HEK293 (cell line): ENCODE measurements at regions not wholly inside any gene's neighbourhood (a gene's known extent, or its start where the extent isn't known, plus 50 kb on each side); places are given as distances from the start of the nearest gene placed in this dataset.

ENCODE experiments used
- CTCF ChIA-PET: fragments of 350-600 bp; formaldehyde crosslinking; extraction: SDS; loops from one replicate; lab custom pipeline; 2021; ENCODE audit warnings: antibody characterized with exemption; lab: Yijun Ruan, JAX
- POLR2A ChIA-PET: fragments of 300-600 bp; formaldehyde crosslinking; extraction: SDS; loops from one replicate; lab custom pipeline; 2020; ENCODE audit warnings: antibody characterized with exemption, inconsistent platforms; lab: Yijun Ruan, JAX
- H3K27ac ChIP-seq: fragments of 200-500 bp; sonication (Bioruptor generic); 2 replicates; pipeline ENCODE4 v1.5.1; 2014; ENCODE audit warnings: low read depth, low read length, control low read depth, inconsistent platforms; ENCODE audit errors: extremely low read depth
- H3K36me3 ChIP-seq, 2 experiments: fragments of 200-500 bp in 1 of 2; sonication (Bioruptor generic) in 1 of 2; 1 replicate in 1 of 2; 2 replicates in 1 of 2; pipeline ENCODE4 v1.5.1; 2014 to 2017; ENCODE audit warnings: inconsistent platforms in 2 of 2, low read length in 2 of 2; ENCODE audit not compliant: control insufficient read depth in 2 of 2, insufficient read depth in 1 of 2
- H3K4me1 ChIP-seq: fragments of 200-500 bp; sonication (Bioruptor generic); 2 replicates; pipeline ENCODE4 v1.5.1; 2014; ENCODE audit warnings: mild to moderate bottlenecking, low read length, inconsistent platforms; ENCODE audit not compliant: control insufficient read depth, insufficient read depth
- H3K4me3 ChIP-seq: 2 replicates; pipeline ENCODE4 v1.5.1; 2011; ENCODE audit warnings: low read depth, mild to moderate bottlenecking, control low read depth, low read length, moderate library complexity
- H3K9me3 ChIP-seq: fragments of 200-500 bp; sonication (Bioruptor generic); 2 replicates; pipeline ENCODE4 v1.5.1; 2014; ENCODE audit warnings: low read depth, low read length, inconsistent platforms; ENCODE audit not compliant: control insufficient read depth, insufficient read depth
- AEBP2 ChIP-seq: fragments of 450-650 bp; formaldehyde crosslinking; IDR thresholded peaks from 2 replicates; pipeline ENCODE4 v1.5.1; 2016; ENCODE audit warnings: missing biosample characterization, missing genetic modification characterization, borderline replicate concordance
- GLI2 ChIP-seq: fragments of 450-650 bp; formaldehyde crosslinking; IDR thresholded peaks from 2 replicates; pipeline ENCODE4; 2017; ENCODE audit warnings: missing biosample characterization, missing genetic modification characterization, low read depth, borderline replicate concordance
- IKZF3 ChIP-seq: fragments of 450-650 bp; IDR thresholded peaks from 2 replicates; pipeline ENCODE4 v1.5.0; 2018; ENCODE audit warnings: missing biosample characterization, mild to moderate bottlenecking, missing genetic modification characterization, moderate library complexity
- RBAK ChIP-seq: fragments of 450-650 bp; formaldehyde crosslinking; IDR thresholded peaks from 2 replicates; pipeline ENCODE4 v1.5.1; 2016; ENCODE audit warnings: missing biosample characterization, missing genetic modification characterization
- ZBTB1 ChIP-seq: fragments of 450-650 bp; formaldehyde crosslinking; IDR thresholded peaks from 2 replicates; pipeline ENCODE4 v1.5.1; 2016; ENCODE audit warnings: missing biosample characterization, missing genetic modification characterization
- ZBTB7A ChIP-seq: fragments of 450-650 bp; formaldehyde crosslinking; IDR thresholded peaks from 2 replicates; pipeline ENCODE4 v1.5.1; 2016; ENCODE audit warnings: low read depth, missing biosample characterization, missing genetic modification characterization
- ZBTB8A ChIP-seq: fragments of 450-650 bp; formaldehyde crosslinking; IDR thresholded peaks from 2 replicates; pipeline ENCODE4 v1.5.1; 2016; ENCODE audit warnings: missing biosample characterization, missing genetic modification characterization
- ZFP41 ChIP-seq: fragments of 450-650 bp; formaldehyde crosslinking; IDR thresholded peaks from 2 replicates; pipeline ENCODE4 v1.5.1; 2016; ENCODE audit warnings: missing biosample characterization, missing genetic modification characterization, borderline replicate concordance
- ZNF138 ChIP-seq: fragments of 450-650 bp; formaldehyde crosslinking; IDR thresholded peaks from 2 replicates; pipeline ENCODE4 v1.5.1; 2016; ENCODE audit warnings: missing biosample characterization, missing genetic modification characterization, borderline replicate concordance
- ZNF157 ChIP-seq: fragments of 450-650 bp; formaldehyde crosslinking; IDR thresholded peaks from 2 replicates; pipeline ENCODE4 v1.5.1; 2016; ENCODE audit warnings: missing biosample characterization, missing genetic modification characterization
- ZNF175 ChIP-seq: fragments of 450-650 bp; formaldehyde crosslinking; IDR thresholded peaks from 2 replicates; pipeline ENCODE4 v1.5.1; 2016; ENCODE audit warnings: missing biosample characterization, missing genetic modification characterization
- ZNF354C ChIP-seq: fragments of 450-650 bp; formaldehyde crosslinking; IDR thresholded peaks from 2 replicates; pipeline ENCODE4 v1.5.1; 2016; ENCODE audit warnings: missing biosample characterization, missing genetic modification characterization, low read depth, borderline replicate concordance
- ZNF394 ChIP-seq: fragments of 450-650 bp; formaldehyde crosslinking; IDR thresholded peaks from 2 replicates; pipeline ENCODE4 v1.5.1; 2016; ENCODE audit warnings: missing biosample characterization, missing genetic modification characterization, mild to moderate bottlenecking, moderate library complexity, borderline replicate concordance
- ZNF558 ChIP-seq: fragments of 450-650 bp; formaldehyde crosslinking; IDR thresholded peaks from 2 replicates; pipeline ENCODE4 v1.5.1; 2016; ENCODE audit warnings: missing biosample characterization, missing genetic modification characterization
- ZNF561 ChIP-seq: fragments of 450-650 bp; IDR thresholded peaks from 2 replicates; pipeline ENCODE4 v1.5.1; 2018; ENCODE audit warnings: missing biosample characterization, missing genetic modification characterization, borderline replicate concordance
- ZNF692 ChIP-seq: fragments of 450-650 bp; formaldehyde crosslinking; IDR thresholded peaks from 2 replicates; pipeline ENCODE4 v1.5.1; 2016; ENCODE audit warnings: missing biosample characterization, missing genetic modification characterization
- ZNF777 ChIP-seq: fragments of 450-650 bp; formaldehyde crosslinking; IDR thresholded peaks from 2 replicates; pipeline ENCODE4 v1.5.1; 2017; ENCODE audit warnings: missing biosample characterization, missing genetic modification characterization, borderline replicate concordance
- TF ChIP-seq, protein P1 (sequence below): fragments of 450-650 bp; formaldehyde crosslinking; IDR thresholded peaks from 2 replicates; pipeline ENCODE4 v1.5.1; 2017; ENCODE audit warnings: missing biosample characterization, missing genetic modification characterization
- TF ChIP-seq, protein P2 (sequence below): fragments of 450-650 bp; IDR thresholded peaks from 2 replicates; pipeline ENCODE4 v1.5.1; 2018; ENCODE audit warnings: missing biosample characterization, mild to moderate bottlenecking, missing genetic modification characterization

DNA sequence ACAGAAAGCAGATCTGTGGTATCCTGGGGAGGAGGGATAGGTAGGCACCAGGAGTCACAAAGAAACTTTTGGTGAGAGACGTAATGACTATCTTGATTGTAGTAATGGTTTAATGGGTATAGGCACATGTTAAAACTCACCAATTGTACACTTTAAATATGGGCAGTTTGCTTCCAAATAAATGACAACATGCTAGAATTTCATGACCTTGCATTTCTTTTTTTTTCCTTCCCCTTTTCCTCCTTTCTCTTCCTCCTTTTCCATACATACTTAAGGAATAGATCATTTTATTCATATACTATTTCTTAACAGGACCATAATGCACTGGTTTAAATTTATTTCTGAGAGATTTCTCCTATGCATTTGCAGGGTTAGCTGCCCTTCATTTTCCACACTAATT is 341.8 kb downstream of the TMEM182 start:
- no peak for TF ChIP-seq RBAK (tag by site-specific recombination)
- no peak for TF ChIP-seq ZNF394
- no peak for TF ChIP-seq ZBTB7A (tag by site-specific recombination)
- no peak for TF ChIP-seq ZNF692 (tag by site-specific recombination)
- Histone ChIP-seq H3K36me3 (no peaks in the 10 kb centered on the region), H3K4me3 (no peak overlapping the region), H3K9me3 (no peaks in the 10 kb centered on the region), H3K27ac (no peak overlapping the region), H3K4me1 (no peaks in the 10 kb centered on the region)
- ChIA-PET POLR2A (interaction anchor here (0.7 kb wide), 1 partner anchor 1262 kb away, joined by 3 read pairs; no protein-coding TSS in a partner anchor), CTCF (interaction anchor here (0.6 kb wide), 1 partner anchor 1474 kb away, joined by 5 read pairs; no protein-coding TSS in a partner anchor)

- TF ChIP-seq ZNF157 (tag by site-specific recombination): no peak
- TF ChIP-seq, protein P1, sequence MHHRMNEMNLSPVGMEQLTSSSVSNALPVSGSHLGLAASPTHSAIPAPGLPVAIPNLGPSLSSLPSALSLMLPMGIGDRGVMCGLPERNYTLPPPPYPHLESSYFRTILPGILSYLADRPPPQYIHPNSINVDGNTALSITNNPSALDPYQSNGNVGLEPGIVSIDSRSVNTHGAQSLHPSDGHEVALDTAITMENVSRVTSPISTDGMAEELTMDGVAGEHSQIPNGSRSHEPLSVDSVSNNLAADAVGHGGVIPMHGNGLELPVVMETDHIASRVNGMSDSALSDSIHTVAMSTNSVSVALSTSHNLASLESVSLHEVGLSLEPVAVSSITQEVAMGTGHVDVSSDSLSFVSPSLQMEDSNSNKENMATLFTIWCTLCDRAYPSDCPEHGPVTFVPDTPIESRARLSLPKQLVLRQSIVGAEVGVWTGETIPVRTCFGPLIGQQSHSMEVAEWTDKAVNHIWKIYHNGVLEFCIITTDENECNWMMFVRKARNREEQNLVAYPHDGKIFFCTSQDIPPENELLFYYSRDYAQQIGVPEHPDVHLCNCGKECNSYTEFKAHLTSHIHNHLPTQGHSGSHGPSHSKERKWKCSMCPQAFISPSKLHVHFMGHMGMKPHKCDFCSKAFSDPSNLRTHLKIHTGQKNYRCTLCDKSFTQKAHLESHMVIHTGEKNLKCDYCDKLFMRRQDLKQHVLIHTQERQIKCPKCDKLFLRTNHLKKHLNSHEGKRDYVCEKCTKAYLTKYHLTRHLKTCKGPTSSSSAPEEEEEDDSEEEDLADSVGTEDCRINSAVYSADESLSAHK: no peak
- no peak for TF ChIP-seq GLI2 (tag by site-specific recombination)
- TF ChIP-seq ZBTB8A (tag by site-specific recombination): no peak
- no peak for TF ChIP-seq ZNF354C (tag by site-specific recombination)
- no peak for TF ChIP-seq ZFP41 (tag by site-specific recombination)
- no peak for TF ChIP-seq ZNF175 (tag by site-specific recombination)
- TF ChIP-seq ZNF561 (tag by site-specific recombination): no peak
- TF ChIP-seq ZNF138 (tag by site-specific recombination): no peak
- no peak for TF ChIP-seq ZNF558 (tag by site-specific recombination)
- TF ChIP-seq, protein P2, sequence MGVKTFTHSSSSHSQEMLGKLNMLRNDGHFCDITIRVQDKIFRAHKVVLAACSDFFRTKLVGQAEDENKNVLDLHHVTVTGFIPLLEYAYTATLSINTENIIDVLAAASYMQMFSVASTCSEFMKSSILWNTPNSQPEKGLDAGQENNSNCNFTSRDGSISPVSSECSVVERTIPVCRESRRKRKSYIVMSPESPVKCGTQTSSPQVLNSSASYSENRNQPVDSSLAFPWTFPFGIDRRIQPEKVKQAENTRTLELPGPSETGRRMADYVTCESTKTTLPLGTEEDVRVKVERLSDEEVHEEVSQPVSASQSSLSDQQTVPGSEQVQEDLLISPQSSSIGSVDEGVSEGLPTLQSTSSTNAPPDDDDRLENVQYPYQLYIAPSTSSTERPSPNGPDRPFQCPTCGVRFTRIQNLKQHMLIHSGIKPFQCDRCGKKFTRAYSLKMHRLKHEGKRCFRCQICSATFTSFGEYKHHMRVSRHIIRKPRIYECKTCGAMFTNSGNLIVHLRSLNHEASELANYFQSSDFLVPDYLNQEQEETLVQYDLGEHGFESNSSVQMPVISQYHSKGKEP (tag by site-specific recombination): no peak
- no peak for TF ChIP-seq IKZF3 (tag by site-specific recombination)
- no peak for TF ChIP-seq AEBP2
- TF ChIP-seq ZNF777 (tag by site-specific recombination): no peak
- TF ChIP-seq ZBTB1 (tag by site-specific recombination): no peak
- ChIA-PET CTCF (no interaction called here), POLR2A (no interaction called here)
- Histone ChIP-seq H3K4me3 (no peak overlapping the region), H3K9me3 (no peaks in the 10 kb centered on the region), H3K36me3 (no peaks in the 10 kb centered on the region), H3K4me1 (no peaks in the 10 kb centered on the region), H3K27ac (no peak overlapping the region)
Observed at GRCh38 chr2:103119352-103119751, 357.5 kb downstream of the TMEM182 start.
